ENCODE measurements at regions not wholly inside any gene's neighbourhood (a gene's known extent, or its start where the extent isn't known, plus 50 kb on each side); places are given as distances from the start of the nearest gene placed in this dataset.

DNA sequence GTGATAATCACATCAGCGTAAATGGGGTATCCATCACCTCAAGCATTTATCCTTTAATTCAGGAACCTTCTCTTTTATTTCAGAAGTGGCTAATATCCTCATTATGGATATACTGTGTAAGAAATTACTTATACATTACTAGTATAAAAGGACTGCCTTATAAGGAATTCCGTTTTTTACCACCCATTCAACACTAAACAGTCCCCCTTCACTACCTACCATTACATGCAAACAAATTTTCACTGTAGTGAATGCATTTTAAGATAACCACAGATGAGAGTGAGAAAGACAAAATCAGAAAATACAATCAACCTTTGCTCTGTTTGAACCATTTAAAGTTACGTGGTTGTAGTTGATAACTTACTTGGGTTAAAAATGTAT lies 551.2 kb downstream of the RNF144A start:
- Histone ChIP-seq H3K9me3 (no peaks in the 10 kb centered on the region), H3K27me3 (no peaks in the 10 kb centered on the region), H3K4me3 (ENCODE audit: low read depth in 1 of 2, low read length in 1 of 2) (no peak overlapping the region), H3K36me3 (no peaks in the 10 kb centered on the region), H3K27ac (no peak overlapping the region), H3K4me1 (ENCODE audit: control insufficient read depth in 1 of 2, insufficient read depth in 1 of 2, low read depth in 1 of 2, low read length in 1 of 2) (no peaks in the 10 kb centered on the region)
- TF ChIP-seq, protein P1, sequence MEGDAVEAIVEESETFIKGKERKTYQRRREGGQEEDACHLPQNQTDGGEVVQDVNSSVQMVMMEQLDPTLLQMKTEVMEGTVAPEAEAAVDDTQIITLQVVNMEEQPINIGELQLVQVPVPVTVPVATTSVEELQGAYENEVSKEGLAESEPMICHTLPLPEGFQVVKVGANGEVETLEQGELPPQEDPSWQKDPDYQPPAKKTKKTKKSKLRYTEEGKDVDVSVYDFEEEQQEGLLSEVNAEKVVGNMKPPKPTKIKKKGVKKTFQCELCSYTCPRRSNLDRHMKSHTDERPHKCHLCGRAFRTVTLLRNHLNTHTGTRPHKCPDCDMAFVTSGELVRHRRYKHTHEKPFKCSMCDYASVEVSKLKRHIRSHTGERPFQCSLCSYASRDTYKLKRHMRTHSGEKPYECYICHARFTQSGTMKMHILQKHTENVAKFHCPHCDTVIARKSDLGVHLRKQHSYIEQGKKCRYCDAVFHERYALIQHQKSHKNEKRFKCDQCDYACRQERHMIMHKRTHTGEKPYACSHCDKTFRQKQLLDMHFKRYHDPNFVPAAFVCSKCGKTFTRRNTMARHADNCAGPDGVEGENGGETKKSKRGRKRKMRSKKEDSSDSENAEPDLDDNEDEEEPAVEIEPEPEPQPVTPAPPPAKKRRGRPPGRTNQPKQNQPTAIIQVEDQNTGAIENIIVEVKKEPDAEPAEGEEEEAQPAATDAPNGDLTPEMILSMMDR (IDR thresholded peaks at IDR 0.05), result no peak

DNA sequence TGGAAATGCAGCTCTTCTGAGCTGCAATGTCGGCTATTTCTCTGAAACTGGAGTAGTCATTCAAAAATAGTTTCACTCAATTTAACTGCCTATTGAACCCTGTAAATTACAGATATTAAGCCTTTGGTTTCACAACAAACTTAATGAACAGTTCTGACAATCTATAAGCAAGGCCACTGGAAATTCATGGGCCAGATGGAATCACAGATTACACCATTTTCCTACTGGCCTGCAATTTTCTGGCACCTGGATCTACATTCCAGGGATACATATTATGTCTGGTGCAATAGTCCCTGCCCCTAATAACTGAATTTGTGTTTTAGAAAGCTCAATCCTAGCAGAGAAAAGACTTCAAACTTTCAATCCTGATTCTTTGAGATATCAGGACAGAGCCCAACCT lies 551.7 kb downstream of the RNF144A start:
- Histone ChIP-seq H3K9me3 (no peaks in the 10 kb centered on the region), H3K27me3 (no peaks in the 10 kb centered on the region), H3K27ac (no peak overlapping the region), H3K36me3 (no peaks in the 10 kb centered on the region), H3K4me3 (ENCODE audit: low read depth in 1 of 2, low read length in 1 of 2) (no peak overlapping the region), H3K4me1 (ENCODE audit: control insufficient read depth in 1 of 2, insufficient read depth in 1 of 2, low read depth in 1 of 2, low read length in 1 of 2) (no peaks in the 10 kb centered on the region)
- TF ChIP-seq, protein P1 (IDR thresholded peaks at IDR 0.05), result no peak

DNA sequence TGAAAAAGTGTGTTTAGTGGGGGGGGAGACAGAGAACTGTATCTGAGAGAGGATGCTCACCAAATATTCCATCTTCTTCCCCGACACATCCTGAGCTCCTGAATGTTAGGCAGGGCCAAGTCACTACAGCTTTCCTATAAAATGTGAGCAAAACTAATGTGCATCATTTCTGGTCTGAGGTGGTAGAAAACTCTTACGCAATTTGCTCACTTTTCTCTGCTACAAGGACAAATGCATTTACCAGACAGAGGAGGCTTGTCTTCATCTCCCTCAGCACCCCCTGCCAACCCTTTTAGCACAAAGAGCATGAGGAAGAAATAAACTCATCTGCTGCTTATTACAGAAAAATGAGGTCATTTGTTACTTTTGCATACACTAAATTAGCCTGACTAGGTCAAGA lies 554.0 kb downstream of the RNF144A start:
- TF ChIP-seq, protein P1 (IDR thresholded peaks at IDR 0.05), result no peak
- no peaks in the 10 kb centered on the region for H3K27me3 ChIP-seq
- H3K4me1 ChIP-seq (ENCODE audit: control insufficient read depth in 1 of 2, insufficient read depth in 1 of 2, low read depth in 1 of 2, low read length in 1 of 2), result peaks cover 0 to 5% of the 10 kb centered on the region in 2 experiments
- H3K36me3 ChIP-seq, result no peaks in the 10 kb centered on the region
- H3K4me3 ChIP-seq (ENCODE audit: low read depth in 1 of 2, low read length in 1 of 2), result no peak overlapping the region
- H3K27ac ChIP-seq, result no peak overlapping the region
- no peaks in the 10 kb centered on the region for H3K9me3 ChIP-seq

DNA sequence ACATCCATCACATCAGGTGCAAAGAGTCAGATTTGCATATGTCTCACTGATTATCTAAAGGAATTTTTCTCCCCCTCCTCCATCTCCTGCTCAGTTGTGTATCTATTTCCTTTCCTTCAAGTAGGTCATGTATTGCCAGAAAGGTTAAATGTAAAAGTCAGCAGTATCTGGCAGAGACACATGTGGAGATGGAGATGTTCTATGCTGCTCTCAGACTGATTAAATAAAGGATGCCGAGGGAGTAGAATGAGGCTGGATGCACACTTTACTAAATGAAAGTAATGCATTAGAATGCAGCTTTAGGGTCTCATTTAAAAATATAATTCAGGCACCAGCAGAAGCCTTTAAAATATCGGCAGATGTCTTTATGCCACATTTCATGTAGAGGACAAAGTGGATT lies 555.3 kb downstream of the RNF144A start:
- TF ChIP-seq, protein P1 (IDR thresholded peaks at IDR 0.05), result no peak
- Histone ChIP-seq H3K9me3 (no peaks in the 10 kb centered on the region), H3K4me3 (ENCODE audit: low read depth in 1 of 2, low read length in 1 of 2) (no peak overlapping the region), H3K27me3 (no peaks in the 10 kb centered on the region), H3K27ac (no peak overlapping the region), H3K36me3 (no peaks in the 10 kb centered on the region), H3K4me1 (ENCODE audit: control insufficient read depth in 1 of 2, insufficient read depth in 1 of 2, low read depth in 1 of 2, low read length in 1 of 2) (peaks cover 0 to 5% of the 10 kb centered on the region in 2 experiments)

DNA sequence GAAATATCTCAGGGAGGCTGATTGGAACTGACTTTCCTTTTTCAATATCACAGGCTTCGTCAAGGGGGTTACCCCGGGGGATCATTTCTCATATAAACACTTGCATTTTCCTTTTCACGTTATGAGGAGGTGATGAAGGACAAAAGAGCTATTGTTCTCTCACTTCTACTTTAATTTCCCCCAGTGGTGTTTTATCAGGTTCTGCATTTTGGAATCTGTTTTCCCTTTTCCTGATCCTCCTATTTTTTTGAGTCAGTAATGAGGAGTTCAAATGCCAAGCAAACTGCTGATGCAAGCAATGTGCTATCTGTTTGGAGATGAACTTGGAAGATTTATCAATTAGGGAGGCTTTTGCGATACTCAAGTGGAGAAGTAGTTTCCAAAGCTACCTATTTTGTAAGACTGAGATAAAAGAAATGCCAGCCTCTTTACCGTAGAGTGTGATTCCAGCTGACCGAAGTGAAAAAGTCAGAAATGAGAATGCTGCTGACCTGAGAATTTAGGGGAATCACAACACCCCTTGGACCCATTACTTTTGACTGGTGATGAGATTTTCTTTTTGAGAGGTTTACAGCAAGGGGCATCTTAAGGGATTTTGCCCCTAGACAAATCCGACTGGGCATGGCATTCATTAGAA lies 556.0 kb downstream of the RNF144A start:
- no peaks in the 10 kb centered on the region for H3K9me3 ChIP-seq
- peaks cover 0 to 5% of the 10 kb centered on the region in 2 experiments for H3K4me1 ChIP-seq (ENCODE audit: control insufficient read depth in 1 of 2, insufficient read depth in 1 of 2, low read depth in 1 of 2, low read length in 1 of 2)
- H3K27ac ChIP-seq, result no peak overlapping the region
- no peaks in the 10 kb centered on the region for H3K36me3 ChIP-seq
- TF ChIP-seq, protein P1 (IDR thresholded peaks at IDR 0.05), result no peak
- H3K27me3 ChIP-seq, result no peaks in the 10 kb centered on the region
- no peak overlapping the region for H3K4me3 ChIP-seq (ENCODE audit: low read depth in 1 of 2, low read length in 1 of 2)
